Muscle of arm (tissue), 1 donor: ENCODE measurements at regions not wholly inside any gene's neighbourhood (a gene's known extent, or its start where the extent isn't known, plus 50 kb on each side); places are given as distances from the start of the nearest gene placed in this dataset.

Source experiments
- DNase-seq: peaks from one replicate; pipeline ENCODE4 v3.0.0-alpha.2; 2013

DNA sequence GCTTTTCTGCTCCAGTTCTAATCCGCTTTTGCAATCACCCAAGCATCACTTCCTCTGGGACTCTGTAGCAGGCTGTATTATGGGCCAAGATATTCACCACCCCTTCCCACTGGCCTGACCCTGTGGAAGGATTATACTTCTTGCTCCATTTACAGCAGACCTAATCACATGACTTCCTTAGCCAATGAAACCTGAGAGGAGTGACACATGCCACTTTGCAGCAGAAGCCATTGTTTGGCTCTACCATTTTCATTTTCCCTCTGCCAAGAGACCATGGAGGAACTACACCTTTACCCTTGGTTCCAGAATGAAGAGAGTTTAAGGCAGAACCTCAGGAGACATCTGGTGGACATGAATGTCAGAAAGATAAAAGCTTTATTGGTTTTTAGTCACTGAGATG, 134.9 kb upstream of the HSD17B12 start:
- no peak for DNase-seq

- no peak for DNase-seq
Measured at GRCh38 chr11:43546561-43547429, 133.7 kb upstream of the HSD17B12 start.

- DNase-seq = no peak
Measured at GRCh38 chr11:43547430-43547831, 133.1 kb upstream of the HSD17B12 start.

GRCh38 chr11:43547889-43548381, 132.6 kb upstream of the HSD17B12 start:
- no peak for DNase-seq

DNA sequence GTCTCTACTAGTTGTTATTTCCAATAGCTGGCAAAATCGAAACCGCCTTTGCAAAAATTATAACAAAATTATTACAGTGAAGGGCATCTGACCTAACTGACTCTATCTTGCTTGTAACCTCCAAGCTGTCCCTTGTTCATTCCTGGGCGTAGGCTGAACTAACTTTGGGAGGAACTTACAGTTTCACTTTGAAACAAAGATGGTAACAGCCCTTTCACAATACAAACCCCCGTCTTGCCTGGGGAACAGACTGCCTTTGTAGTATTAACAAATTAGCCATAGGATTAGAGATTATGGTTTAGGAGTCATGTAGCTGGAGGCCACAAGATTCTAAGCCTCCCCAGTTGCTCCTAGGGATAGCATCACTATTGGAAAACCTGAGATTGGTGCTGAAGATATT, 131.6 kb upstream of the HSD17B12 start:
- no peak for DNase-seq

DNA sequence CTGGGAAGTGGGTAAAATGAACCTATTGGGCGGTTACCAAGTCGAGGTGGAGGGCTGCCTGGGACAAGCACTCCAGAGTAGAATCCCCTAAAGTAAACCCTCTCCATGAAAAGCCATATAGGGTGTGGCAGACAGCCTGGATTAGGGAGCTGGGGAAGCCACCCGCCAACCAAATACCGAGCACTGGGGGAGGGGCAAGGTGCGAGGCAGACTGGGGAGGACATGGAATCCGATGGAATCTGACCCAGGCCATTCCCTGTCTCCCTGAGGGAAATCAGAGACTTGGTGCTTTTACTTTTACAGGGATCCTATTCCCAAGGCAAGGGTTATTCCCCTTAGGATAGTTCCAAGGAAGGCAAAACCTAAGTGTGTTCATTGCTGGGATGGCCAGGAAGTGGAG, 130.9 kb upstream of the HSD17B12 start:
- DNase-seq = no peak

DNA sequence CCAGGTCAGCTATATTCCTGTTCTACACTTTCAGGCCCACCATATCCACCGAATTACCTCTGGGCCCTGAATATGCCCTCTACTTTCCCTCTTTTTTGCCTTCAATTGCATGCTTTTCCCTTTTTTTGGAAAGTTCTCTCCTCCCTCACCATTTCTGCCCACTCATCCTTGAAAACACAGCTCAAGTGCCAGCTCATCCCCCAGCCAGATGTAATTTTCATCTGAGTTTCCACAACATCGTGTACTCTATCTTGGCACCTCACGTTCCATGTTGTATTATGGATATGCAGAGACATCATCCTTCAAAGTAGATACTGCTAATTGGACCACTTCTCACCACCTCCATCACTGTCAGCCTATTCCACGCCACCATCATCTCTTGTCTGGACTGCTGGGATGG, 129.8 kb upstream of the HSD17B12 start:
- DNase-seq = no peak

GRCh38 chr11:43554148-43554473, 126.4 kb upstream of the HSD17B12 start:
- DNase-seq = no peak

DNA sequence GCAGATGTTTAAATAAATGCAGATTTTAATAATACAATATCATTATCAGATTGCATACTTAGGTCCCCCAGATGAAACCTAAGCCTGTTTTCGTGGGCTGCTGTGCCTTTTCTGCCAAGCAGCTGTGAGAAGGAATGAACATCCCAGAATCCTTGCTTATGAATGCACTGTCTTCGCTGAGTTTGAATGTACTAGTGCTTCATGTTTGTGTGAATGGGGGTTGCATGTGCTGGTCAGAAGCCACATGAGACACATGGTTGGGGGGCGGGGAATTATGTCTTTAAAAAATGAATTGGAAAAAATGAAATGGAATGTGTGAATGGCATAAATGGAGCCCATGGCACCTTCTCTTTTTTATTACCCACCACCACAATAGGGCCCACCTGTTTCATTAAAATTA, 125.4 kb upstream of the HSD17B12 start:
- DNase-seq = no peak

DNA sequence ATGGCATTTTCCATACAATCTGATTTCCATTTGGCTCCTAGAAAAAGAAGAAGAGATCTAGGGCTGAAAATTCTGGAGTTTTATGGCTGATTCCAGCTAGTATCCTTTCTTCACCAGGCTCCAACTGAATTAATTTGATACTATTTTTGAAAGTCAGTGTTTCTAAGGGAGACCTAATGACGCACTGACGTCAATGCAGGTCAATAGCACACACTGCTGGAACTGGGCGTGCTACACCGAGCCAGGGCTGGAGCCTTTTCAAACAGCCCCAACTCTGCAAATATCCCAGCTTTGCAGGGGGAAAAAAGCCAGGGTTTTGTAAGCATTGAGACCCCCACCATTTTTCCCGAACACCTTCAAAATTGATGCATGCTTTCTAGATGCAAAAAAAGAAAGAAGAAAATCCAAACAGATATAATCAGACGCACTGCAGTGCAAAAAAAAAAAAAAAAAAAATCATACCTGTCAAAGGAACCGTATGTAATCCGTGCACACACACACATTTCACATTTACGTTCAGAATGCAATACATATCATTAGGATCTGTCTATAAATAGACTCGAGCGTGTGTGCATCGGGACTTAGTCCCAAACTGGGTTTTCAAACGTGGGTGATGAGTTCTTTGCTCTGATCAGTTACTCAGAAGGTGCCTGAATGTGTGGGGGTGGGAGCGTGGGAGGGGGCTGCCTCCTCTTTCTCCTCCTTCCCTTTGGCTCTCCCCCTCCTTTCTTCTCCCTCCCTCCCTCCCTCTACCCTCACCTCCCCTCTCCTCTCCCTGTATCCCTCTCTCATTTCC, 124.5 kb upstream of the HSD17B12 start:
- DNase-seq = peak; percentile 79

DNA sequence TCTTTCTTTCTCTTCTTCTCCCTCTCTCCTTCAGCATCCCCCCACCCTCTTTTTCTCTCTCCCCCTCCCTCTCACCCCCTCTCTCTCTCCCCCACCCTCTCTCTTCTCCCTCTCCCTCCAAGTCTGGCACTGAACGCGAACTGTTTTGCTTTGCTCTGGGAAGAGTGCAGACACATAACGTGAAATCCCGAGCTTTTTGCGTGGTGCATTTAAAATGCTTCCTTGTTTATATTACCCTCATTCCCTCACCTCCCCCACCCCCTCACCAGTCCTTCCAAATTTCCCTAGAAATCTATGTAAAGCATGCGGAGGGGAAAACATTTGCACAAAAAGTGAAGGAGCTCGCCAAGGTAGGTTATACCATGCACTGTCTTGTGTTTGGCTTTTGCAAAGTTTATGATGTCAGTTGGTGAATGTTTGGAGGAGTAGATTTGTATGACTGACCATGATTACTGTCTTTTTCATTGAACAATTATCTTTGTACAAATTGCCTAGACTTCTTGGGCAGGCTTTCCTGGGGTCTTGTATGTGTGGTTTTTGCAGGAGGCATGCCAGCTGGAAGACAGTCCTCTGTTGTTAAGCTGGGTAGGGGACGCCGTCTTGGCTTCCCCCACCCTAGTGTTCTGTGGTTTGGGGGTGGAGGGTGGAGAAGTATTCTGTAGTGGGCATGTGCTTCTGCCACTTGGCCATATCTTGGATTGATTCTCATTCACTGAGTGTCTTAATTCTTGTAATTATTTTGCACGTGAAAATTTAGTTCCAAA, 123.7 kb upstream of the HSD17B12 start:
- DNase-seq = no peak

- no peak for DNase-seq
Measured at GRCh38 chr11:43557553-43558110, 122.9 kb upstream of the HSD17B12 start.

- DNase-seq = no peak
Measured at GRCh38 chr11:43558146-43558545, 122.4 kb upstream of the HSD17B12 start.

- no peak for DNase-seq
Measured at GRCh38 chr11:43558556-43559127, 121.9 kb upstream of the HSD17B12 start.

DNA sequence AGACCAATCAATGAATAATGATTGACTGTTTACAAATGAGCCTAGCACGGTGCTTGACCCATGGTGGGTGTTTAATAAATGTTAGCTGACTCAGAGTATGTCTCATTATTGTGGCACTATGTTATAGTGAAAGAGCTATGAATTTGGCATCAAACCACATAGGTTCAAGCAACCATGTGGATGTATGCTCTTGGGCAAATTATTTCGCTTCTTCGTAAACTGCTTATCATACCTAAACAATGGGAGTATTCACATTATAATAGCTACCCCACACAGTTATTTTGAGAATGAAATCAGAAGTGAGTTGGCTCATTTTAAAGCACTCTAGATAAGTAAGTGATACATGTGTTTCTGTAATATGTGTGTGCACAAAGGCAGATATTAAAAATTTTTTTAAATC, 118.7 kb upstream of the HSD17B12 start:
- no peak for DNase-seq

DNA sequence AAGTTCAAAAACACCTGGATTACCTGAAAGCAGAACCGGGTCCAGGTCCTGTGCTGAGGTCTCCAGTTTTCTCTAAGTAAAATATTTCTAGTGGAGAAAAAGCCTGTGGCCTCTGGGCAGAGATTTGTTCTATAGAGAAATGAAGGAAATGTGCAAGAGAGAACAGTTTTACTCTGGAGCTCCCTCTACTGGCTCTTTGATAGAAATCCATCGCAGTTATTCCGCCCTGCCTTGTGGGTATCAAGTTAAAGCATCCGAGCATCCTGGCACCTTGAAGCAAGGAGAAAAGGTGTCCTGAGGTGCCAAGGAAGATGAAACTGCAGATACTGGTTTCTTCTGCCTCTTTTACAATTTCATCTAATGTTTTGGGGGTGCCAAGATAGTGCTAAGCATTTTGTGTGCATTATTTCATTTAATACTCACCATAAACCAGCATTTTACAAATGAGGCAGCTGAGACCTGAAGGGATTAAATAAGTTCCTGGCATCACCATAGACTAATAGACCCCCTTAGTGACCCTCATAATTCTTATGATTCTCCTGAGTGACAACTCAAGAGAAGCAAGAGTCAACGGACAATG, 113.1 kb upstream of the HSD17B12 start:
- no peak for DNase-seq

GRCh38 chr11:43573233-43573632, 107.3 kb upstream of the HSD17B12 start:
- DNase-seq = no peak

GRCh38 chr11:43573873-43574272, 106.7 kb upstream of the HSD17B12 start:
- DNase-seq = no peak

DNA sequence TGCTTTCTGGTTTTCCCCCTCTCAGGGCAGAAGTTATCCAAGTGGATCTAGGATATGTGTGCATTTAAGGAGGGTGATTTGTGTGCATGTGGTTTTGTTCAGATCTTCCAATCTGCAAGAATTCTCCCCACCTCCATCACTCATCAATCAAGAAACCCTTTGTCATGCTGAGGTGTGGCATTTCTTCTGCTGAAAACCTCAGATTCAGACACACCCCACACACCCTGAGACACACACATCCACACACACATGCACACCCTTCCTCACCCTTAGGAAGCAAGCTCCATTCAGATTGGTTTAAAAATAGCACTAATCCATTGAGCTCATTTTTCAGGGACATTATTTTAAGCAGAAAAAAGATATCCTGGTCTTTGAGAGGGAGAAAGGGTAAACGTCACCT, 106.1 kb upstream of the HSD17B12 start:
- DNase-seq = no peak

DNA sequence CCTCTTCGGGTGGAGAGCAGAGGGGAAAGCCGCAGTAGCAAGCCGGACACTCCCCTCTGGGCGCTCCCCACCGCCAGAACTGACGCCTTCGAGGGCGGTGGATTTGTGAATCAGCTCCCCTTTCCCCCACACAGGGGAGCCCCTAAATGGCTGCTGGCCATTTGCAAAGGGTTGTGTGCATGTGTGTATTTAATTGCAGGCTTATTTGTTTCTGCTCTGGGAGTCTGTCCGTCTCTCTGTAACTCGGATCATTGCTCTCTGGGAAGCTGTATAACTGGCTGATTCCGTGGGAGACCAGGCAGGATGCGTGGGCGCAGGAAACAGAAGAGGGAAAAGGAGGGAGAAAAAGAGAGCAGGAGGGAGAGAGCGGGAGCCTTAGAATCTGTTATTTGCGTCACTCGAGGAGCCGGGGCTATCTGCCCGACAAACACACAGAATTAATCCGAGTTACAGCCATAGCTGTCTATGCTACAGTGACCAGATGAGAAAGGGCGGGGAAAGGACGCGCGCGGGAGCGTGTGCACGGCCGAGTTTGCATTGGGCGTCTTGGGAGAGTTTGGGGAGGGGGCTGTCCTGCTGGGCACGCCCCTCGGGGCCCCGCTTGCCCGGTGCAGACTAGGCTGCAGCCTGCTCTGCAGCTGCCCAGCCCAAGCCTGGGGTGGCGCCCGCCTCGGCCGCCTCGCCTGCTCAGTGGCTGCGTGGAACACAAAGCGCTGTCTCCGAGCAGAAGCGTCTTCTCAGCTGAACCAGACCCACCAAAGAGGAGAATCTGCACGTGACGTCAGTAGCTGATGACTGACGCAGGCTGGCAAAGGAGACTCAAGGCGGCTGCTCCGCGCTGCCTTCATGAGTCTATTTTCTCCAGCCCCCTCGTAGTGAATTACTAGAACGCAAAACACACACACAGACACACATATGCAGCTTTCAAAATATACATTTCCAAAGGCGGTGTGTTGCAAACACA, 105.3 kb upstream of the HSD17B12 start:
- no peak for DNase-seq
